ENCODE measurements at regions not wholly inside any gene's neighbourhood (a gene's known extent, or its start where the extent isn't known, plus 50 kb on each side); places are given as distances from the start of the nearest gene placed in this dataset.

- no peak for DNase-seq (ENCODE audit: low spot score)
These were observed 838.7 kb upstream of the API5 start for GRCh38 chr11:42473106-42473505.

GRCh38 chr11:42482822-42483221 is 829.0 kb upstream of the API5 start:
- DNase-seq (ENCODE audit: low spot score): no peak

GRCh38 chr11:42490506-42490905 is 821.3 kb upstream of the API5 start:
- no peak for DNase-seq (ENCODE audit: low spot score)

- no peak for DNase-seq (ENCODE audit: low spot score)
These were observed 817.3 kb upstream of the API5 start for GRCh38 chr11:42494459-42494858.

- DNase-seq (ENCODE audit: low spot score): no peak
These were observed 812.8 kb upstream of the API5 start for GRCh38 chr11:42498971-42499370.

- no peak for DNase-seq (ENCODE audit: low spot score)
These were observed 809.6 kb upstream of the API5 start for GRCh38 chr11:42502151-42502550.

GRCh38 chr11:42521994-42522393 is 789.8 kb upstream of the API5 start:
- DNase-seq (ENCODE audit: low spot score): no peak

- peak; percentile 58 for DNase-seq (ENCODE audit: low spot score)
These were observed 787.1 kb upstream of the API5 start for GRCh38 chr11:42524534-42525227.

- no peak for DNase-seq (ENCODE audit: low spot score)
These were observed 785.4 kb upstream of the API5 start for GRCh38 chr11:42526426-42526825.

- no peak for DNase-seq (ENCODE audit: low spot score)
These were observed 783.3 kb upstream of the API5 start for GRCh38 chr11:42528471-42528870.

GRCh38 chr11:42528911-42529310 is 782.9 kb upstream of the API5 start:
- no peak for DNase-seq (ENCODE audit: low spot score)

GRCh38 chr11:42536611-42537360 is 775.0 kb upstream of the API5 start:
- DNase-seq (ENCODE audit: low spot score): no peak

- no peak for DNase-seq (ENCODE audit: low spot score)
These were observed 769.5 kb upstream of the API5 start for GRCh38 chr11:42542336-42542735.

- no peak for DNase-seq (ENCODE audit: low spot score)
These were observed 767.9 kb upstream of the API5 start for GRCh38 chr11:42543844-42544419.

GRCh38 chr11:42544726-42545125 is 767.1 kb upstream of the API5 start:
- DNase-seq (ENCODE audit: low spot score): no peak

- DNase-seq (ENCODE audit: low spot score): no peak
These were observed 765.8 kb upstream of the API5 start for GRCh38 chr11:42545954-42546353.

GRCh38 chr11:42552786-42553185 is 759.0 kb upstream of the API5 start:
- no peak for DNase-seq (ENCODE audit: low spot score)

- DNase-seq (ENCODE audit: low spot score): no peak
These were observed 756.6 kb upstream of the API5 start for GRCh38 chr11:42555190-42555589.

- DNase-seq (ENCODE audit: low spot score): no peak
These were observed 740.5 kb upstream of the API5 start for GRCh38 chr11:42571131-42571877.

GRCh38 chr11:42571878-42572610 is 739.8 kb upstream of the API5 start:
- no peak for DNase-seq (ENCODE audit: low spot score)

GRCh38 chr11:42576318-42576717 is 735.5 kb upstream of the API5 start:
- DNase-seq (ENCODE audit: low spot score): no peak

GRCh38 chr11:42589286-42589685 is 722.5 kb upstream of the API5 start:
- DNase-seq (ENCODE audit: low spot score): no peak
